ENCODE measurements at regions not wholly inside any gene's neighbourhood (a gene's known extent, or its start where the extent isn't known, plus 50 kb on each side); places are given as distances from the start of the nearest gene placed in this dataset.

DNA sequence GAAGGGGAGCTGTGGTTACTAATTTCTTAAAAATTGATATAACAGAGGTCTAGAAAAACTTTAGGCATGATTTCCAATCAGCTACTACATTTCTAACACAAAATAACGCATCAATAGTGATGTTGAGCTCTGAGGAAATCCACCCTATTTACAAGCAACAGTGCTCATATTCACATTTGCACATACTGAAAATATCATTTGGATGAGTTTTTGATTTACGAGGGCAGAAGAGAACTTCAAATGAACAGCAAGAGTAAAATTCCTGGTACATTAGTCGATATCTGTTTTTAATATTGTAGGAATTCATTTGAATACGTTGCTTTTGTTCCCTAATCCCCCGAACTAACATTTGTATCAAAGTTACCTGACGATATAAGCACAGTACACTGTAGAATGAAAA, 761.0 kb upstream of the POU3F3 start:
- TF ChIP-seq, protein P1, sequence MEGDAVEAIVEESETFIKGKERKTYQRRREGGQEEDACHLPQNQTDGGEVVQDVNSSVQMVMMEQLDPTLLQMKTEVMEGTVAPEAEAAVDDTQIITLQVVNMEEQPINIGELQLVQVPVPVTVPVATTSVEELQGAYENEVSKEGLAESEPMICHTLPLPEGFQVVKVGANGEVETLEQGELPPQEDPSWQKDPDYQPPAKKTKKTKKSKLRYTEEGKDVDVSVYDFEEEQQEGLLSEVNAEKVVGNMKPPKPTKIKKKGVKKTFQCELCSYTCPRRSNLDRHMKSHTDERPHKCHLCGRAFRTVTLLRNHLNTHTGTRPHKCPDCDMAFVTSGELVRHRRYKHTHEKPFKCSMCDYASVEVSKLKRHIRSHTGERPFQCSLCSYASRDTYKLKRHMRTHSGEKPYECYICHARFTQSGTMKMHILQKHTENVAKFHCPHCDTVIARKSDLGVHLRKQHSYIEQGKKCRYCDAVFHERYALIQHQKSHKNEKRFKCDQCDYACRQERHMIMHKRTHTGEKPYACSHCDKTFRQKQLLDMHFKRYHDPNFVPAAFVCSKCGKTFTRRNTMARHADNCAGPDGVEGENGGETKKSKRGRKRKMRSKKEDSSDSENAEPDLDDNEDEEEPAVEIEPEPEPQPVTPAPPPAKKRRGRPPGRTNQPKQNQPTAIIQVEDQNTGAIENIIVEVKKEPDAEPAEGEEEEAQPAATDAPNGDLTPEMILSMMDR (IDR thresholded peaks at IDR 0.05): no peak
- no peak for TF ChIP-seq ZFX (IDR thresholded peaks at IDR 0.05; ENCODE audit: borderline replicate concordance)

Data from 22Rv1 (cell line).